OCI-LY7 (cell line): ENCODE measurements at regions not wholly inside any gene's neighbourhood (a gene's known extent, or its start where the extent isn't known, plus 50 kb on each side); places are given as distances from the start of the nearest gene placed in this dataset.

Source experiments
- BruUV-seq: library from RNA; stranded (reverse); fragments of 400-500 nt; replicated peaks from 2 replicates; lab custom pipeline; 2021; lab: Mats Ljungman, UMichigan
- CTCF ChIA-PET: fragments of 300-600 bp; sonication (Branson Sonifier 250); formaldehyde crosslinking; loops from one replicate; lab custom pipeline; 2022; ENCODE audit warnings: antibody characterized with exemption; ENCODE audit not compliant: unreplicated experiment; lab: Charles Lee
- POLR2A ChIA-PET: fragments of 300-600 bp; sonication (Branson Sonifier 250); formaldehyde crosslinking; loops from one replicate; lab custom pipeline; 2022; ENCODE audit warnings: antibody characterized with exemption; lab: Charles Lee
- DNase-seq: peaks from one replicate; pipeline ENCODE4 v3.0.0-alpha.2; 2015; ENCODE audit warnings: low spot score
- H2AFZ ChIP-seq: fragments of 200-600 bp; sonication (generic), shearing (Covaris generic); 2 replicates; pipeline ENCODE4 v1.6.1; 2014; ENCODE audit warnings: mild to moderate bottlenecking, antibody characterized with exemption, low read length, moderate library complexity
- H3K27ac ChIP-seq: fragments of 200-600 bp; sonication (generic); 2 replicates; pipeline ENCODE4 v1.5.1; 2014; ENCODE audit warnings: mixed run types, low read depth, mild to moderate bottlenecking, moderate library complexity, low read length, inconsistent platforms; ENCODE audit not compliant: poor library complexity, severe bottlenecking
- H3K36me3 ChIP-seq: fragments of 200-600 bp; sonication (generic); 2 replicates; pipeline ENCODE4 v1.6.1; 2014; ENCODE audit warnings: mild to moderate bottlenecking, antibody characterized with exemption, low read length, moderate library complexity, mixed read lengths; ENCODE audit not compliant: insufficient read depth
- H3K4me1 ChIP-seq: fragments of 200-600 bp; sonication (generic); 2 replicates; pipeline ENCODE4 v1.5.1; 2014; ENCODE audit warnings: mild to moderate bottlenecking, low read length; ENCODE audit not compliant: insufficient read depth, poor library complexity, severe bottlenecking
- H3K4me2 ChIP-seq: fragments of 200-600 bp; sonication (generic); 2 replicates; pipeline ENCODE4 v1.6.1; 2014; ENCODE audit warnings: mild to moderate bottlenecking, low read length
- H3K4me3 ChIP-seq: fragments of 200-600 bp; sonication (generic); 2 replicates; pipeline ENCODE4 v1.5.1; 2014; ENCODE audit warnings: mild to moderate bottlenecking, low read depth, low read length; ENCODE audit not compliant: poor library complexity, severe bottlenecking
- H3K79me2 ChIP-seq: fragments of 200-600 bp; sonication (generic); 2 replicates; pipeline ENCODE4 v1.6.1; 2016; ENCODE audit warnings: low read depth, mild to moderate bottlenecking, low read length, moderate library complexity, mixed read lengths; ENCODE audit not compliant: insufficient read depth
- H3K9me2 ChIP-seq: fragments of 200-600 bp; sonication (generic); 2 replicates; pipeline ENCODE4 v1.6.1; 2016; ENCODE audit warnings: mild to moderate bottlenecking, low read length, mixed read lengths; ENCODE audit not compliant: insufficient read depth
- H3K9me3 ChIP-seq: fragments of 200-600 bp; sonication (generic); 2 replicates; pipeline ENCODE4 v1.6.1; 2014; ENCODE audit warnings: mild to moderate bottlenecking, mixed run types, low read length, mixed read lengths
- H4K20me1 ChIP-seq: fragments of 200-600 bp; sonication (generic); 2 replicates; pipeline ENCODE4 v1.6.1; 2014; ENCODE audit warnings: mild to moderate bottlenecking, antibody characterized with exemption, low read length, moderate library complexity, mixed read lengths; ENCODE audit not compliant: insufficient read depth
- EZH2phosphoT487 ChIP-seq: fragments of 200-600 bp; sonication (generic); IDR thresholded peaks from 2 replicates; pipeline ENCODE4 v1.6.1; 2018; ENCODE audit warnings: low read depth, borderline replicate concordance, mild to moderate bottlenecking, mixed run types, antibody characterized with exemption, low read length, moderate library complexity, mixed read lengths
- intact Hi-C: fragments of 100-400 bp; cut with micrococcal nuclease; formaldehyde crosslinking; loops from one replicate; pipeline ENCODE4 v1.10.0; 2022; ENCODE audit not compliant: unreplicated experiment
- TF ChIP-seq, protein P1 (sequence below): fragments of 200-600 bp; sonication (generic); conservative IDR thresholded peaks from 2 replicates; pipeline ENCODE4 v1.5.1; 2014; ENCODE audit warnings: mild to moderate bottlenecking, antibody characterized with exemption, low read length, moderate library complexity, mixed read lengths

- Histone ChIP-seq H3K36me3 (no peaks in the 10 kb centered on the region), H4K20me1 (no peaks in the 10 kb centered on the region), H2AFZ (no peak overlapping the region), H3K4me3 (no peak overlapping the region), H3K4me2 (no peak overlapping the region), H3K79me2 (no peaks in the 10 kb centered on the region), H3K9me2 (no peaks in the 10 kb centered on the region), H3K4me1 (no peaks in the 10 kb centered on the region), H3K27ac (no peak overlapping the region), H3K9me3 (no peaks in the 10 kb centered on the region)
- POLR2A ChIA-PET = no interaction called here
- BruUV-seq = no TSS peak
- no peak for TF ChIP-seq EZH2phosphoT487
- TF ChIP-seq, protein P1, sequence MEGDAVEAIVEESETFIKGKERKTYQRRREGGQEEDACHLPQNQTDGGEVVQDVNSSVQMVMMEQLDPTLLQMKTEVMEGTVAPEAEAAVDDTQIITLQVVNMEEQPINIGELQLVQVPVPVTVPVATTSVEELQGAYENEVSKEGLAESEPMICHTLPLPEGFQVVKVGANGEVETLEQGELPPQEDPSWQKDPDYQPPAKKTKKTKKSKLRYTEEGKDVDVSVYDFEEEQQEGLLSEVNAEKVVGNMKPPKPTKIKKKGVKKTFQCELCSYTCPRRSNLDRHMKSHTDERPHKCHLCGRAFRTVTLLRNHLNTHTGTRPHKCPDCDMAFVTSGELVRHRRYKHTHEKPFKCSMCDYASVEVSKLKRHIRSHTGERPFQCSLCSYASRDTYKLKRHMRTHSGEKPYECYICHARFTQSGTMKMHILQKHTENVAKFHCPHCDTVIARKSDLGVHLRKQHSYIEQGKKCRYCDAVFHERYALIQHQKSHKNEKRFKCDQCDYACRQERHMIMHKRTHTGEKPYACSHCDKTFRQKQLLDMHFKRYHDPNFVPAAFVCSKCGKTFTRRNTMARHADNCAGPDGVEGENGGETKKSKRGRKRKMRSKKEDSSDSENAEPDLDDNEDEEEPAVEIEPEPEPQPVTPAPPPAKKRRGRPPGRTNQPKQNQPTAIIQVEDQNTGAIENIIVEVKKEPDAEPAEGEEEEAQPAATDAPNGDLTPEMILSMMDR = no peak
- intact Hi-C loops = no loop called here
- CTCF ChIA-PET = no interaction called here
- no peak for DNase-seq
These were observed 117.5 kb upstream of the UBASH3B start for GRCh38 chr11:122538060-122538459.

DNA sequence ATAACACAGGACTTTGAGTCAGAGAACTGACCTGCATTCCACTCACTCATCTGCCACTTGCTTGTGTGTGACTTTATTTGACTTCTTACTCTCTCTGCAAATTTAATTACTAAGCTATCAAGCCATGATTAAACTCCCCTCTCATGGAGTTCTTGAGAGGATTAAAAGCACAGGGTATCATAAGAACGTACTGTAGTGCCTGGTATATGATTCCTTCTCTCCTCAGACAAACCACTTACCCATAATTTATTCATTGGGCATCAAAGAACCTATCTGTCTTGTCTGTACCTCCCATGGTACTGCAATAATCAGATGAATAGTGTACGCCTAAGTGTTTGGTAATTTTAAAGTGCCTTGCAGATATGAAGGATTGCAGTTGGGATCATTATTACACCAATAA, 130.6 kb upstream of the UBASH3B start:
- H3K79me2 ChIP-seq = no peaks in the 10 kb centered on the region
- H3K4me1 ChIP-seq = no peaks in the 10 kb centered on the region
- H3K4me3 ChIP-seq = no peak overlapping the region
- intact Hi-C loops = no loop called here
- CTCF ChIA-PET = no interaction called here
- TF ChIP-seq, protein P1 = no peak
- no peak for TF ChIP-seq EZH2phosphoT487
- H3K27ac ChIP-seq = no peak overlapping the region
- H3K9me3 ChIP-seq = no peaks in the 10 kb centered on the region
- H3K36me3 ChIP-seq = no peaks in the 10 kb centered on the region
- no peaks in the 10 kb centered on the region for H4K20me1 ChIP-seq
- no peak overlapping the region for H2AFZ ChIP-seq
- H3K9me2 ChIP-seq = no peaks in the 10 kb centered on the region
- no TSS peak for BruUV-seq
- no peak for DNase-seq
- no peak overlapping the region for H3K4me2 ChIP-seq
- POLR2A ChIA-PET = interaction anchor here (1.5 kb wide), 1 partner anchor 12 kb away, joined by 3 read pairs; no protein-coding TSS in a partner anchor

DNA sequence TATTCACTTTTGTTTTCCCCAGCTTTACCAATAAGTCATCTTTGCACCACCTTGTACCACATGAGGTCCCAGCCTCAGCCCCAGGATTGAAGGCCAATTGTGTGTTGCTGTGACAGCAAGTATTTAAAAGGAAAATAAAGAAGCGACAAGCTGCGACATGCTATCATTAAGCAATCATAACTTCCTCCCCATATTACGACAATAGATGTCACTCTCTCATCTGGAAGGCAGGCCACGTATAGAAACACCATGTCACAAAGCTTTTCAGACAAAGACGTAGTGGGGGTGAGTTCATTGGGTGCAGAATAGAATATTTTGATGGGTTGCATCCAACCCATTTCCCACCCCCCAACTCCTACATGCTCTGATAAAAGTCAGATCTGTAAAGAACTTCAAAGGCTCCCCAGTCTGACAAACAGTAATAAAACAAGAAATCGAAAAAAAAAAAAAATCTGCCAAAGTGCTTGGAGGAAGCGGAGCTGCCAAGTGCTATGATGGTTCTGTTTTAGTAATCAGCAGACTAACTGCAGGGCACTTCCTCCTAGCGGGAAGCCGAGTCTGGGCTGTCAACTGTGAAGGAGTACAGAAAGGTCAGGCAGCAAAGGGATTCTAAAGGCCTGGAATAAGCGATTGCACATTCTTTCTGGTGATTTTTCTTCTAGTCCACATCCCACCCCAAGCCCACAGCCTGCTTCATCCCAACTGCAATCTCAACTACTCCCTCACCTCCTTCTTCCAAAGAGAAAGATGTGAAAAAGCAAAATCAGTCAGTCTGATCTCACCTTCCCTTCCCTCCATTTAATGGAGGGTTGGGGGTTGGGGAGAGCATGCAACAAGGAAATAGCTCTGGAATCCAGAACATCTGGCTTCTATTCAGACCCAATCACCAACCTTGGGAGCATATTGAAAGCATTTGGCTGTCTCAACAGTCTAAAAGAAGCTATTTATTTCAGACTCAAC, 131.4 kb upstream of the UBASH3B start:
- Histone ChIP-seq H4K20me1 (no peaks in the 10 kb centered on the region), H3K4me2 (no peak overlapping the region), H3K9me3 (no peaks in the 10 kb centered on the region), H2AFZ (no peak overlapping the region), H3K79me2 (no peaks in the 10 kb centered on the region), H3K4me1 (no peaks in the 10 kb centered on the region), H3K27ac (no peak overlapping the region), H3K9me2 (no peaks in the 10 kb centered on the region), H3K4me3 (no peak overlapping the region), H3K36me3 (no peaks in the 10 kb centered on the region)
- no TSS peak for BruUV-seq
- CTCF ChIA-PET = no interaction called here
- DNase-seq = no peak
- TF ChIP-seq, protein P1 = no peak
- no peak for TF ChIP-seq EZH2phosphoT487
- intact Hi-C loops = no loop called here
- POLR2A ChIA-PET = interaction anchor here (1.5 kb wide), 1 partner anchor 13 kb away, joined by 3 read pairs; no protein-coding TSS in a partner anchor
